Upper lobe of right lung (tissue), 1 donor: ENCODE measurements at regions not wholly inside any gene's neighbourhood (a gene's known extent, or its start where the extent isn't known, plus 50 kb on each side); places are given as distances from the start of the nearest gene placed in this dataset.

ENCODE experiments used
- ATAC-seq: fragments of 200-7000 bp; cut with Tn5 transposase; one replicate; pipeline ENCODE4 v1.9.1; 2020; ENCODE audit warnings: mild to moderate bottlenecking, moderate library complexity
- DNase-seq: peaks from one replicate; pipeline ENCODE4 v3.0.0-alpha.2; 2020
- H3K27ac ChIP-seq: fragments of 200-600 bp; one replicate; pipeline ENCODE4 v1.8.0; 2022
- H3K27me3 ChIP-seq: fragments of 200-600 bp; one replicate; pipeline ENCODE4 v1.8.0; 2022; ENCODE audit warnings: mild to moderate bottlenecking
- H3K36me3 ChIP-seq: fragments of 200-600 bp; one replicate; pipeline ENCODE4 v1.8.0; 2022
- H3K4me1 ChIP-seq: fragments of 200-600 bp; one replicate; pipeline ENCODE4 v1.8.0; 2022
- H3K4me3 ChIP-seq: fragments of 200-600 bp; one replicate; pipeline ENCODE4 v1.8.0; 2022; ENCODE audit warnings: mild to moderate bottlenecking
- H3K9me3 ChIP-seq: fragments of 200-600 bp; one replicate; pipeline ENCODE4 v1.8.0; 2022
- intact Hi-C: fragments of 100-400 bp; cut with DNase I; formaldehyde crosslinking; loops from one replicate; pipeline ENCODE4 v1.11.0; 2022
- TF ChIP-seq, protein P1 (sequence below): fragments of 200-600 bp; IDR thresholded peaks from one replicate; pipeline ENCODE4 v1.8.0; 2022; ENCODE audit warnings: antibody characterized with exemption
- donor health status: DM: no; HTN: yes; CAD: no; lungs with severe emphysema.

DNA sequence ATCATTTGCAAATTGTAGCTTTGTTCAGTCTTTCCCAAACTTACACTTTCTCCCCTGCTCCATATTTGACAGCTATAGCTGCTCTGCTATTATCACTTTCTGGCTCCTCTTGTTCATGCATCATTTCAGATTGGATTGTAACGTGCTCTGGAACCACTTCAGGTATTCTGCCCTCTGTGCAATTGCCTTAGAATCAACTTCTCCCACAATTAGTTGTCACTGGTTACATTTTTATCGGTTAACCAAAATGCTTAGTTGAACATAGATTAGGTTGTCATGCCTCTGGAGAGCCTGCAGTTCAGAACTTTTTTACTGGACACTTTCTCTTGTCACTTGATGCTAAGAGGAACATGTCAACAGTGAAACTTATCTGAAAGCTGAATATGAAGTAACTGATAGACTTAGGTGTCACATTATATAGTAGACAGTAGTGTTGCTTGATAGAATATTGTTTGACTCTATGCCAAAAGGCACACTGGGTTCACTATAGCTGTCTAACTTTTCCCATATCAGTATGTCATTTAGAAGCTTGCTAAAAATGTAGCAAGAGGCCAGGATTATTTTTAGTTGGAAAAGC lies 127.7 kb upstream of the PTPRK start:
- H3K9me3 ChIP-seq, result no peaks in the 10 kb centered on the region
- ATAC-seq, result no peak
- intact Hi-C loops, result no loop called here

GRCh38 chr6:128642132-128642531 lies 121.7 kb upstream of the PTPRK start:
- no peak overlapping the region for H3K4me3 ChIP-seq
- intact Hi-C loops, result no loop called here
- no peak overlapping the region for H3K27ac ChIP-seq
- H3K27me3 ChIP-seq, result no peaks in the 10 kb centered on the region
- TF ChIP-seq, protein P1, sequence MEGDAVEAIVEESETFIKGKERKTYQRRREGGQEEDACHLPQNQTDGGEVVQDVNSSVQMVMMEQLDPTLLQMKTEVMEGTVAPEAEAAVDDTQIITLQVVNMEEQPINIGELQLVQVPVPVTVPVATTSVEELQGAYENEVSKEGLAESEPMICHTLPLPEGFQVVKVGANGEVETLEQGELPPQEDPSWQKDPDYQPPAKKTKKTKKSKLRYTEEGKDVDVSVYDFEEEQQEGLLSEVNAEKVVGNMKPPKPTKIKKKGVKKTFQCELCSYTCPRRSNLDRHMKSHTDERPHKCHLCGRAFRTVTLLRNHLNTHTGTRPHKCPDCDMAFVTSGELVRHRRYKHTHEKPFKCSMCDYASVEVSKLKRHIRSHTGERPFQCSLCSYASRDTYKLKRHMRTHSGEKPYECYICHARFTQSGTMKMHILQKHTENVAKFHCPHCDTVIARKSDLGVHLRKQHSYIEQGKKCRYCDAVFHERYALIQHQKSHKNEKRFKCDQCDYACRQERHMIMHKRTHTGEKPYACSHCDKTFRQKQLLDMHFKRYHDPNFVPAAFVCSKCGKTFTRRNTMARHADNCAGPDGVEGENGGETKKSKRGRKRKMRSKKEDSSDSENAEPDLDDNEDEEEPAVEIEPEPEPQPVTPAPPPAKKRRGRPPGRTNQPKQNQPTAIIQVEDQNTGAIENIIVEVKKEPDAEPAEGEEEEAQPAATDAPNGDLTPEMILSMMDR, result no peak
- ATAC-seq (no peak), DNase-seq (no peak)
- no peaks in the 10 kb centered on the region for H3K4me1 ChIP-seq
- no peaks in the 10 kb centered on the region for H3K36me3 ChIP-seq
- no peaks in the 10 kb centered on the region for H3K9me3 ChIP-seq

More for the DNA sequence above, 127.7 kb upstream of the PTPRK start:
- no peaks in the 10 kb centered on the region for H3K4me1 ChIP-seq
- TF ChIP-seq, protein P1, result no peak
- no peak for DNase-seq
- no peak overlapping the region for H3K27ac ChIP-seq
- H3K4me3 ChIP-seq, result no peak overlapping the region
- H3K27me3 ChIP-seq, result no peaks in the 10 kb centered on the region
- no peaks in the 10 kb centered on the region for H3K36me3 ChIP-seq

GRCh38 chr6:128641703-128642102 lies 121.3 kb upstream of the PTPRK start:
- no peak for DNase-seq
- Histone ChIP-seq H3K4me1 (no peaks in the 10 kb centered on the region), H3K9me3 (no peaks in the 10 kb centered on the region), H3K27me3 (no peaks in the 10 kb centered on the region), H3K36me3 (no peaks in the 10 kb centered on the region), H3K27ac (no peak overlapping the region), H3K4me3 (no peak overlapping the region)
- intact Hi-C loops, result no loop called here
- no peak for ATAC-seq
- TF ChIP-seq, protein P1, result no peak

DNA sequence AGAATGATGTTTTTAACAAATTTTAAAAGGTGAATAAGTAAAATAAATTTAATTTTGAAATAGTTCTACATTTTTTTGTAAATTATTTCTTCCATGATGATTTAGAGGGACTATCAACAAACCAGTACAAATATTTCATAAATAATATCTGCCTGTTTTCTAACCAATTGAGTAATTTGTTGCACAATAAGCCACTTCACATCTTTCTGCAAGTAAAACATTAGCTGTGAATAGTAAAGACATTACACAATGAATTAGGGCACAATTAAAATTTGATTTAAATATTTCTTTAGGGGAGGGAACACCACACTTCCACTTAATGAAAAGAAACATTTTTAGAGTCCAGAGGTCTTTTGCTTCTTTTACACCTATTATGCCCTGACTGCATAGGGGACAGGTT lies 118.4 kb upstream of the PTPRK start:
- Histone ChIP-seq H3K4me1 (no peaks in the 10 kb centered on the region), H3K27ac (no peak overlapping the region), H3K4me3 (no peak overlapping the region), H3K27me3 (no peaks in the 10 kb centered on the region), H3K36me3 (no peaks in the 10 kb centered on the region), H3K9me3 (no peaks in the 10 kb centered on the region)
- intact Hi-C loops, result no loop called here
- TF ChIP-seq, protein P1, result no peak
- no peak for ATAC-seq
- DNase-seq, result no peak

DNA sequence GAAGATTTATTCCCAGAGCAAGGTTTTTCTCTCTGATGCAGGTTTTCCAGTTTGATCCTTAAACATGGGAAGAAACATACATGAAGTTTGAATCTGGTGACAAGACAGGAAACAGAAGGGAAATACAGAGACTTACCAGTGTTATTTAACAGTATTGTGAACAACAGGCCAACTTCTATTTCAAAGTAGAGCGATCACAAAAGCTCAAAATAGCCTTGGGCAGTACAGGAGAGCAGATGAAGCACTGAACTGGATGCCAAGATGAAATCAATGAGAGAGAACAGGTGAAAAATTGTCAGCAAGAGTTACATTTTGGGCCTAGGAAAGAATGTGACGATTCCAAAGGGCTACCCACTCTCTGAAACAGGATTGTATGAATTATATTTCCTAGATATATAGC lies 114.8 kb upstream of the PTPRK start:
- Histone ChIP-seq H3K27me3 (no peaks in the 10 kb centered on the region), H3K4me3 (no peak overlapping the region), H3K4me1 (no peaks in the 10 kb centered on the region), H3K36me3 (no peaks in the 10 kb centered on the region), H3K27ac (no peak overlapping the region), H3K9me3 (no peaks in the 10 kb centered on the region)
- TF ChIP-seq, protein P1, result no peak
- no peak for DNase-seq
- intact Hi-C loops, result no loop called here
- ATAC-seq, result no peak

DNA sequence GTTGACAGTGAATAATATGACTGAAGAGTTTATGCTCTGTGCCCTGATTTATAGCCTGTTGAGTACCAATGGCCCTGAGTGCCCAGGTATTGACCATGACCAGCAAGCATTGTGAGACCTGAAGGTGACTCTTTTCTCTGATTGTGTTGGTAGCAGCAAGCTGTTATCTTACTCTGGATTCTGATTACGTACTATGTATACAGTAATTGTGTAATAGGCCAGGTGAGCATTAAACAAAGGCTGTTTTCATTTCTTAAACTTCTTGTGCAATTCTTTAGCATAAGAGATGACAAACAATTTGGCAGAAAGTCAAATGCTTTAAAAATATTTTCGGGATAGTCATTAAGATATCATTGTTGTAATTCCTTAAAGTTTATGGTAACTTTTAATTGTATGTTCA lies 111.7 kb upstream of the PTPRK start:
- H3K4me3 ChIP-seq, result no peak overlapping the region
- H3K36me3 ChIP-seq, result no peaks in the 10 kb centered on the region
- H3K4me1 ChIP-seq, result no peaks in the 10 kb centered on the region
- H3K9me3 ChIP-seq, result no peaks in the 10 kb centered on the region
- TF ChIP-seq, protein P1, result no peak
- no peaks in the 10 kb centered on the region for H3K27me3 ChIP-seq
- H3K27ac ChIP-seq, result no peak overlapping the region
- intact Hi-C loops, result no loop called here
- DNase-seq (no peak), ATAC-seq (no peak)
